Stimulated activated memory B cell treated with anti-CD40 and anti-IgM and Interleukin-4, amounts not matched to agents 10 μg/mL and 1 μg/mL and 100 μg/mL, for 72 hours (primary cell): ENCODE measurements at regions not wholly inside any gene's neighbourhood (a gene's known extent, or its start where the extent isn't known, plus 50 kb on each side); places are given as distances from the start of the nearest gene placed in this dataset.
"Not testable (repeated sequence)": the region's sequence is repeated elsewhere in the genome, so short reads cannot be mapped to it uniquely, and the experiment has no call there.

Experiments
- ATAC-seq: fragments of 150-1000 bp; cut with Tn5 transposase; 2 replicates; pipeline ENCODE4 v1.10.0; 2021
- H3K27ac Mint-ChIP-seq: one replicate; pipeline ENCODE4 v1.8.0; 2022; ENCODE audit warnings: mild to moderate bottlenecking, mixed read lengths
- H3K27me3 Mint-ChIP-seq: one replicate; pipeline ENCODE4 v1.8.0; 2022; ENCODE audit warnings: mixed read lengths
- H3K36me3 Mint-ChIP-seq: one replicate; pipeline ENCODE4 v1.8.0; 2022; ENCODE audit warnings: mixed read lengths
- H3K4me1 Mint-ChIP-seq: one replicate; pipeline ENCODE4 v1.8.0; 2022; ENCODE audit warnings: mixed read lengths
- H3K4me3 Mint-ChIP-seq: one replicate; pipeline ENCODE4 v1.8.0; 2022; ENCODE audit warnings: mild to moderate bottlenecking, moderate library complexity, mixed read lengths
- H3K9me3 Mint-ChIP-seq: one replicate; pipeline ENCODE4 v1.8.0; 2022; ENCODE audit warnings: mixed read lengths

GRCh38 chr1:118828038-118828437, 160.1 kb downstream of the TBX15 start:
- no peak overlapping the region for H3K27ac Mint-ChIP-seq
- H3K4me1 Mint-ChIP-seq = no peaks in the 10 kb centered on the region
- ATAC-seq = no peak
- H3K9me3 Mint-ChIP-seq = peaks cover 5% of the 10 kb centered on the region
- no peak overlapping the region for H3K4me3 Mint-ChIP-seq
- no peaks in the 10 kb centered on the region for H3K36me3 Mint-ChIP-seq
- H3K27me3 Mint-ChIP-seq = peaks cover 25% of the 10 kb centered on the region

GRCh38 chr1:118827636-118828035, 160.5 kb downstream of the TBX15 start:
- no peak overlapping the region for H3K27ac Mint-ChIP-seq
- H3K27me3 Mint-ChIP-seq = peaks cover 21% of the 10 kb centered on the region

GRCh38 chr1:118827207-118827606, 160.9 kb downstream of the TBX15 start:
- peaks cover 17% of the 10 kb centered on the region for H3K27me3 Mint-ChIP-seq
- H3K9me3 Mint-ChIP-seq = peaks cover 3% of the 10 kb centered on the region
- no peaks in the 10 kb centered on the region for H3K4me1 Mint-ChIP-seq
- H3K36me3 Mint-ChIP-seq = no peaks in the 10 kb centered on the region
- no peak overlapping the region for H3K4me3 Mint-ChIP-seq
- ATAC-seq = no peak
- H3K27ac Mint-ChIP-seq = no peak overlapping the region

More at GRCh38 chr1:118827636-118828035, 160.5 kb downstream of the TBX15 start:
- Mint-ChIP-seq H3K36me3 (no peaks in the 10 kb centered on the region), H3K9me3 (peaks cover 5% of the 10 kb centered on the region), H3K4me1 (no peaks in the 10 kb centered on the region), H3K4me3 (no peak overlapping the region)
- ATAC-seq = no peak

- H3K27me3 Mint-ChIP-seq = peaks cover 16% of the 10 kb centered on the region
- ATAC-seq = no peak
- no peaks in the 10 kb centered on the region for H3K36me3 Mint-ChIP-seq
- H3K9me3 Mint-ChIP-seq = peaks cover 3% of the 10 kb centered on the region
- no peak overlapping the region for H3K4me3 Mint-ChIP-seq
- H3K27ac Mint-ChIP-seq = no peak overlapping the region
- no peaks in the 10 kb centered on the region for H3K4me1 Mint-ChIP-seq
These were observed 161.5 kb downstream of the TBX15 start for GRCh38 chr1:118826669-118827068.

- Mint-ChIP-seq H3K36me3 (no peaks in the 10 kb centered on the region), H3K4me1 (no peaks in the 10 kb centered on the region), H3K9me3 (peaks cover 3% of the 10 kb centered on the region), H3K27ac (no peak overlapping the region), H3K4me3 (no peak overlapping the region), H3K27me3 (peaks cover 16% of the 10 kb centered on the region)
- ATAC-seq = no peak
These were observed 162.5 kb downstream of the TBX15 start for GRCh38 chr1:118825619-118826018.

GRCh38 chr1:118821801-118822200, 166.3 kb downstream of the TBX15 start:
- Mint-ChIP-seq H3K27ac (no peak overlapping the region), H3K27me3 (no peaks in the 10 kb centered on the region), H3K9me3 (peaks cover 6% of the 10 kb centered on the region), H3K4me1 (no peaks in the 10 kb centered on the region), H3K4me3 (no peak overlapping the region), H3K36me3 (no peaks in the 10 kb centered on the region)
- no peak for ATAC-seq

- ATAC-seq = no peak
- peaks cover 6% of the 10 kb centered on the region for H3K9me3 Mint-ChIP-seq
- H3K27me3 Mint-ChIP-seq = no peaks in the 10 kb centered on the region
- no peak overlapping the region for H3K4me3 Mint-ChIP-seq
- H3K27ac Mint-ChIP-seq = no peak overlapping the region
- H3K4me1 Mint-ChIP-seq = no peaks in the 10 kb centered on the region
- H3K36me3 Mint-ChIP-seq = no peaks in the 10 kb centered on the region
These were observed 167.3 kb downstream of the TBX15 start for GRCh38 chr1:118820864-118821263.

- H3K9me3 Mint-ChIP-seq = peaks cover 3% of the 10 kb centered on the region
- no peak overlapping the region for H3K27ac Mint-ChIP-seq
- no peaks in the 10 kb centered on the region for H3K36me3 Mint-ChIP-seq
- H3K4me1 Mint-ChIP-seq = no peaks in the 10 kb centered on the region
- ATAC-seq = no peak
- no peaks in the 10 kb centered on the region for H3K27me3 Mint-ChIP-seq
- H3K4me3 Mint-ChIP-seq = no peak overlapping the region
These were observed 172.2 kb downstream of the TBX15 start for GRCh38 chr1:118815909-118816308.

- H3K9me3 Mint-ChIP-seq = no peaks in the 10 kb centered on the region
- H3K36me3 Mint-ChIP-seq = no peaks in the 10 kb centered on the region
- H3K4me3 Mint-ChIP-seq = no peak overlapping the region
- H3K27me3 Mint-ChIP-seq = no peaks in the 10 kb centered on the region
- H3K4me1 Mint-ChIP-seq = no peaks in the 10 kb centered on the region
- no peak overlapping the region for H3K27ac Mint-ChIP-seq
- ATAC-seq = no peak
These were observed 175.6 kb downstream of the TBX15 start for GRCh38 chr1:118812555-118812954.

GRCh38 chr1:118811156-118811555, 177.0 kb downstream of the TBX15 start:
- no peak for ATAC-seq
- no peaks in the 10 kb centered on the region for H3K36me3 Mint-ChIP-seq
- H3K27me3 Mint-ChIP-seq = no peaks in the 10 kb centered on the region
- no peaks in the 10 kb centered on the region for H3K4me1 Mint-ChIP-seq
- H3K9me3 Mint-ChIP-seq = no peaks in the 10 kb centered on the region
- no peak overlapping the region for H3K27ac Mint-ChIP-seq
- H3K4me3 Mint-ChIP-seq = no peak overlapping the region

GRCh38 chr1:118809586-118809985, 178.6 kb downstream of the TBX15 start:
- Mint-ChIP-seq H3K27ac (no peak overlapping the region), H3K36me3 (no peaks in the 10 kb centered on the region), H3K27me3 (no peaks in the 10 kb centered on the region), H3K4me3 (no peak overlapping the region), H3K4me1 (no peaks in the 10 kb centered on the region), H3K9me3 (no peaks in the 10 kb centered on the region)
- no peak for ATAC-seq

- H3K4me1 Mint-ChIP-seq, H3K27ac Mint-ChIP-seq, H3K36me3 Mint-ChIP-seq, ATAC-seq, H3K4me3 Mint-ChIP-seq, H3K27me3 Mint-ChIP-seq, H3K9me3 Mint-ChIP-seq: not testable (repeated sequence)
These were observed 185.0 kb downstream of the TBX15 start for GRCh38 chr1:118803128-118803527.

GRCh38 chr1:118791094-118791691, 196.9 kb downstream of the TBX15 start:
- Mint-ChIP-seq H3K36me3 (no peaks in the 10 kb centered on the region), H3K9me3 (peaks cover 17% of the 10 kb centered on the region), H3K27me3 (no peaks in the 10 kb centered on the region), H3K4me3 (no peak overlapping the region), H3K27ac (no peak overlapping the region), H3K4me1 (no peaks in the 10 kb centered on the region)
- ATAC-seq = no peak

- no peaks in the 10 kb centered on the region for H3K4me1 Mint-ChIP-seq
- no peaks in the 10 kb centered on the region for H3K36me3 Mint-ChIP-seq
- no peak overlapping the region for H3K4me3 Mint-ChIP-seq
- H3K27ac Mint-ChIP-seq = no peak overlapping the region
- peaks cover 17% of the 10 kb centered on the region for H3K9me3 Mint-ChIP-seq
- ATAC-seq = no peak
- no peaks in the 10 kb centered on the region for H3K27me3 Mint-ChIP-seq
These were observed 199.7 kb downstream of the TBX15 start for GRCh38 chr1:118788463-118788862.

GRCh38 chr1:118786454-118787155, 201.5 kb downstream of the TBX15 start:
- no peaks in the 10 kb centered on the region for H3K4me1 Mint-ChIP-seq
- no peak overlapping the region for H3K4me3 Mint-ChIP-seq
- peaks cover 11% of the 10 kb centered on the region for H3K9me3 Mint-ChIP-seq
- H3K36me3 Mint-ChIP-seq = no peaks in the 10 kb centered on the region
- H3K27me3 Mint-ChIP-seq = no peaks in the 10 kb centered on the region
- no peak overlapping the region for H3K27ac Mint-ChIP-seq
- ATAC-seq = no peak

- Mint-ChIP-seq H3K36me3 (no peaks in the 10 kb centered on the region), H3K4me3 (no peak overlapping the region), H3K27ac (no peak overlapping the region), H3K27me3 (peaks cover 5% of the 10 kb centered on the region), H3K9me3 (peaks cover 5% of the 10 kb centered on the region), H3K4me1 (no peaks in the 10 kb centered on the region)
- ATAC-seq = no peak
These were observed 202.9 kb downstream of the TBX15 start for GRCh38 chr1:118785246-118785645.
